ENCODE measurements at regions not wholly inside any gene's neighbourhood (a gene's known extent, or its start where the extent isn't known, plus 50 kb on each side); places are given as distances from the start of the nearest gene placed in this dataset.

DNA sequence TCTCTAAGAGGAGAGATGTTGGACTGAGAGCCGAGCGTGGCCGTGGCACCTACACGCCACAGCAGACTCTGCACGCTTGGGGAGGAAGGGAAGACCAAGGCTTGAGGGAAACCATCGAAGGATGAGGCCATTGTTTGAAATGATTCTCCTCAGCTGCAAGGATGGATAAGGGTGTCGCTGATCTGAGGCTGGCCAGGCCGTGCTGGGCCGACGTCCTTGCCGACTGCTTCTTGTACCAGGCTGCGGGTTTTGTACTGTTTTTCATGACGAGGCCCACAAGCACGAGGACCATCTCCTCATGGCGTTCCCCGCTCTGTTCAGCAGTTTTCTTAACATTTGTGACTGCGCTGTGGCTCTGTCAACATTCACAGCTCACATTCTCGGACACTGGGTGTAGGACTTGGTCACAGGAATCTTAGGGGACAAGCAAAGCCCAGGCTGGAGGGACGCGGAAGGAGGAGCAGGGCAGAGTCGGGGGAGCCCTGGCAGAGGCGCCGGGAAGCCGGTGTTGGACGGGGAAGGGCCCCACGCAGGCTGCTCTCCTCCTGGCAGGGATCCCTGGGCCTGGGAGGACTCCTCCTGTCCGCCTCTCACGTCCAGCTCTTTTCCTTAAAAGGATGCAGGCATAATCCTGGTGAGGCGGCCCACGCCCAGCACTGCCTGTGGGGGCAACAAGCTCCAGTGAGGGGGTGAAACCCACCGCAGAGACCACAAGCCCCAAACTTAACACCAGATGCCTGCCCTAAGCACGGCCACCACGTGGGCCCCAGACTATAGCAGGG, 259.0 kb upstream of the SALL3 start:
- Histone ChIP-seq H3K27me3 (replicated peaks; ENCODE audit: insufficient read depth) (no peaks in the 10 kb centered on the region), H3K79me2 (ENCODE audit: insufficient read depth) (no peaks in the 10 kb centered on the region), H3K4me1 (ENCODE audit: insufficient read depth) (no peaks in the 10 kb centered on the region), H3K27ac (no peak overlapping the region), H2AFZ (no peak overlapping the region), H3K4me2 (ENCODE audit: unreplicated experiment) (no peak overlapping the region), H3K9ac (no peak overlapping the region), H4K20me1 (ENCODE audit: insufficient read depth) (no peaks in the 10 kb centered on the region), H3K9me2 (ENCODE audit: insufficient read depth) (no peaks in the 10 kb centered on the region), H3K36me3 (ENCODE audit: low read depth) (no peaks in the 10 kb centered on the region), H3K9me3 (ENCODE audit: low read depth) (no peaks in the 10 kb centered on the region), H3F3A (ENCODE audit: insufficient read depth) (no peaks in the 10 kb centered on the region), H3K4me3 (no peak overlapping the region)
- 31 to 37% methylated on average over 33 of the region's 33 CpGs for WGBS, 2 experiments (ENCODE audit: low coverage in 1 of 2, low lambda C conversion rate in 2 of 2, missing lambda C conversion rate in 2 of 2)
- TF ChIP-seq EZH2 (IDR thresholded peaks at IDR 0.05; ENCODE audit: insufficient read depth, poor library complexity, severe bottlenecking) (no peak), EZH2phosphoT487 (IDR thresholded peaks at IDR 0.05; ENCODE audit: insufficient read depth, low read depth) (no peak)
- no peak for DNase-seq
- in situ Hi-C loops (cut with MboI) = no loop called here

DNA sequence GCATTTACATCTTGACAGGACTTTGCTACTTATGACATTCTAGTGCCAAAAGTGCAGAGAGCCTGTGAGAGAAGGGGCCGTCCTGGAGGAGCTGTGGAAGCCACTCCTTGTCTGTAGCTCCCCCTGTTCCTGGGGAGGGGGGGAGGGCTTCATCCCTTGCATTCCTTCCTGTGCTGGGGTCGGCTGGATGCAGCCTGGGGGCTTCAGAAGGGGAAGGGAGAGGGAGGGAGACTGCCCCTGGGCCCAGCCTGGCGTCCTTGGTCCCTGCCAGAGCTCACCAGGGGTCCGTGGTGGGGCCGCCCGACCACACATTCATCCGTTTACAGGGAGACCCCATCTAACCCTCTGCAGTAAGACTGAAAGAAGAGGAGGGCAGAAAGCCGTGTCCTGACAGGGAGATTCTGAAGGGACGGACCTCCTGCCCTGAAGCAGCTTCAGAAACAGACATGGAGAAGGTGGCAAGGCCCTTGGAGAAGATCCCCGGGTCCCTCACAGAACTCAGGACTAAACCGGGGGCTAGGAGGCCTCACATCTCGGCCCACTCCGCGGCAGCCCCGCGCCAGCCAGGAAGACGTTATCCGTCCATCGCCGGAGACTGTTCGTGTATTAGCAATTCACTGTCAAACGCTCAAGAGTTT, 258.3 kb upstream of the SALL3 start:
- DNase-seq = no peak
- H2AFZ ChIP-seq = no peak overlapping the region
- no peak overlapping the region for H3K4me2 ChIP-seq (ENCODE audit: unreplicated experiment)
- H3K9me2 ChIP-seq (ENCODE audit: insufficient read depth) = no peaks in the 10 kb centered on the region
- H4K20me1 ChIP-seq (ENCODE audit: insufficient read depth) = no peaks in the 10 kb centered on the region
- H3K36me3 ChIP-seq (ENCODE audit: low read depth) = no peaks in the 10 kb centered on the region
- H3F3A ChIP-seq (ENCODE audit: insufficient read depth) = no peaks in the 10 kb centered on the region
- H3K79me2 ChIP-seq (ENCODE audit: insufficient read depth) = no peaks in the 10 kb centered on the region
- H3K9ac ChIP-seq = no peak overlapping the region
- TF ChIP-seq EZH2 (IDR thresholded peaks at IDR 0.05; ENCODE audit: insufficient read depth, poor library complexity, severe bottlenecking) = no peak
- no peak for TF ChIP-seq EZH2phosphoT487 (IDR thresholded peaks at IDR 0.05; ENCODE audit: insufficient read depth, low read depth)
- no peak overlapping the region for H3K27ac ChIP-seq
- no peaks in the 10 kb centered on the region for H3K9me3 ChIP-seq (ENCODE audit: low read depth)
- in situ Hi-C loops (cut with MboI) = no loop called here
- H3K4me3 ChIP-seq = no peak overlapping the region
- H3K27me3 ChIP-seq (replicated peaks; ENCODE audit: insufficient read depth) = no peaks in the 10 kb centered on the region
- no peaks in the 10 kb centered on the region for H3K4me1 ChIP-seq (ENCODE audit: insufficient read depth)
- WGBS, 2 experiments (ENCODE audit: low coverage in 1 of 2, low lambda C conversion rate in 2 of 2, missing lambda C conversion rate in 2 of 2) = 22 to 31% methylated on average over 20 to 22 of the region's 22 CpGs

DNA sequence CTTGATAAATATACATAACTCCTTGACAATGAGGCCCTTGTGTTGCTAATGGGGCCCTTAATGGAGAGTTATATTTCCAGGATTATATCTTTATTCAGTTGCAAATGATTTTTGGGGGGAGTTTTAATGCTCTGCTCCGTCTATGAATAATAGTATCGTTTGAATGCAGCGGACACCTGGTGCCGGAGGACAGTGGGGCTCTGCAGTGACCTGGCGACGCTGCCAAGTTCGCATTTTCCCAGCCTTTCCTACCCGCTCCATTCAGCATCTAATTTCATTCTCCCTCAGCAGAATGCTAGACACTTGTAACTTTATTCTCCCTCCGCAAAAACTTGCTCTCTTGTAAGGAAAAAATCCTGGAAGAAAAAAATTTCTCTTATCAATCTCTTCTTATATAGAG, 257.6 kb upstream of the SALL3 start:
- Histone ChIP-seq H3K27me3 (replicated peaks; ENCODE audit: insufficient read depth) (no peaks in the 10 kb centered on the region), H4K20me1 (ENCODE audit: insufficient read depth) (no peaks in the 10 kb centered on the region), H3K9me2 (ENCODE audit: insufficient read depth) (no peaks in the 10 kb centered on the region), H3F3A (ENCODE audit: insufficient read depth) (no peaks in the 10 kb centered on the region), H3K4me1 (ENCODE audit: insufficient read depth) (no peaks in the 10 kb centered on the region), H2AFZ (no peak overlapping the region), H3K79me2 (ENCODE audit: insufficient read depth) (no peaks in the 10 kb centered on the region), H3K9me3 (ENCODE audit: low read depth) (no peaks in the 10 kb centered on the region), H3K36me3 (ENCODE audit: low read depth) (no peaks in the 10 kb centered on the region), H3K9ac (no peak overlapping the region), H3K4me3 (no peak overlapping the region), H3K27ac (no peak overlapping the region), H3K4me2 (ENCODE audit: unreplicated experiment) (no peak overlapping the region)
- TF ChIP-seq EZH2phosphoT487 (IDR thresholded peaks at IDR 0.05; ENCODE audit: insufficient read depth, low read depth) (no peak), EZH2 (IDR thresholded peaks at IDR 0.05; ENCODE audit: insufficient read depth, poor library complexity, severe bottlenecking) (no peak)
- WGBS, 2 experiments (ENCODE audit: low coverage in 1 of 2, low lambda C conversion rate in 2 of 2, missing lambda C conversion rate in 2 of 2) = 45 to 47% methylated on average over 9 of the region's 9 CpGs
- in situ Hi-C loops (cut with MboI) = no loop called here
- no peak for DNase-seq

DNA sequence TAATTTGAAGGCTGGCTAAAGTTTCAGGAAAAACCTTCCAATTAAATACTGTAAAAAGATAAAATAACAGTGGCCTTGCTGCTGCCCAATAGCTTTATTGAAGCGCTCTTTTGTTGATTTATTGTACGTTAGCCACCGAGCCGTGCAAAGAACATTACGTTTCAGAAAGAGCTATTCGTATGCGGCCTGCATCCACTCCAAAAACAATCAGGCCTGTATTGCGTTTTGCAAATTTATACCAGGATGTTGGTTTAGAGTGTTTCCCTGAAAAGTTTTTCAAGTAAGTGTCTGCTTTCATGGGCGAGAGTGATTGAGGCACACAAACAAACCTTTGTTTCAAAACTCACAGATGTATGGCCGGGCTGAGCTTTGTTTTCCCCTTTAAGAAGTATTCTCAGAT, 257.2 kb upstream of the SALL3 start:
- no peaks in the 10 kb centered on the region for H3K9me2 ChIP-seq (ENCODE audit: insufficient read depth)
- no peaks in the 10 kb centered on the region for H4K20me1 ChIP-seq (ENCODE audit: insufficient read depth)
- in situ Hi-C loops (cut with MboI) = no loop called here
- H3K4me3 ChIP-seq = no peak overlapping the region
- H3K27me3 ChIP-seq (replicated peaks; ENCODE audit: insufficient read depth) = no peaks in the 10 kb centered on the region
- no peak for DNase-seq
- H3K36me3 ChIP-seq (ENCODE audit: low read depth) = no peaks in the 10 kb centered on the region
- H3K9me3 ChIP-seq (ENCODE audit: low read depth) = no peaks in the 10 kb centered on the region
- H2AFZ ChIP-seq = no peak overlapping the region
- 12 to 24% methylated on average over 10 of the region's 10 CpGs for WGBS, 2 experiments (ENCODE audit: low coverage in 1 of 2, low lambda C conversion rate in 2 of 2, missing lambda C conversion rate in 2 of 2)
- H3K4me2 ChIP-seq (ENCODE audit: unreplicated experiment) = no peak overlapping the region
- no peaks in the 10 kb centered on the region for H3F3A ChIP-seq (ENCODE audit: insufficient read depth)
- no peaks in the 10 kb centered on the region for H3K4me1 ChIP-seq (ENCODE audit: insufficient read depth)
- H3K79me2 ChIP-seq (ENCODE audit: insufficient read depth) = no peaks in the 10 kb centered on the region
- H3K27ac ChIP-seq = no peak overlapping the region
- TF ChIP-seq EZH2 (IDR thresholded peaks at IDR 0.05; ENCODE audit: insufficient read depth, poor library complexity, severe bottlenecking) (no peak), EZH2phosphoT487 (IDR thresholded peaks at IDR 0.05; ENCODE audit: insufficient read depth, low read depth) (no peak)
- no peak overlapping the region for H3K9ac ChIP-seq
